ENCODE measurements at regions not wholly inside any gene's neighbourhood (a gene's known extent, or its start where the extent isn't known, plus 50 kb on each side); places are given as distances from the start of the nearest gene placed in this dataset.

DNA sequence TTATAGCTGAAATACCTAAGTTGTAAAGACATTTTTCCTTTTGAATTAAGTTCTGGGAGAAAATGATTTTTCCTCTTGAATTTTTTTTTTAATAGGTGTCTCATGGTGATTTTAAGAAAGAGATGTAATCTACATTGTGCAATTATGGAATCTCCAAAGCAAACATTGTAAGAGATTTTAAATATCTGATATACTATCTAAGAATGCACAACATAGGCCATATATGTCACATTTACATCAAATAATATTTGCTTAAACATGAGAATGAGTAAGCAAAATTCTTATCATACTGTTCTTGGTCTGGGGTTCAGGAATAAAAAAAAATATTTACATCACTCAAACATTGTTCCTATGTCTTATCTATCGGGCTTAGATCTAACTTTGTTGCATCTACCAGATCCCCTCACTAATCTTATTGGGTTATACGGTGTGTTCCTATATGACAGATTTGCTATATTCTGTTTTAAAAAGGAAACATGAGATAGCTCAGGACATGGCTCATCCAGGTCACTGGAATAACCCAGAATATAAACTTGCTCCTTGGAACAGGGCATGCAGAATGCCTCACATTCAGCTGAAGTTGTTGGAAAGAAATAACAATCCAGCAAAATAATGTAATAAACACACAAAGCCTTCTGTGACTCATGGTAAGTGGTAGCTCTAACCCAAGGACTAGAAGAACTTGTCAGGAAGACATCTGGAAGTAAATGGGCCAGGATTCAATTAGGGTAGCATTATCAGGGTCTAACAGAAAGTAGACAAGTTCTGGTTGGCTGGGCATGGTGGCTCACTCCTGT lies 794.7 kb downstream of the IPMK start:
- no peak for DNase-seq (ENCODE audit: low spot score)
- in situ Hi-C loops (cut with HindIII; ENCODE audit: extremely low pct_ligation_motif_present, low pct_unique_long_range_greater_than_20kb) (no loop called here), intact Hi-C loops (cut with micrococcal nuclease; ENCODE audit: unreplicated experiment) (no loop called here)
- ChIA-PET POLR2A (no interaction called here), CTCF (ENCODE audit: low intra/inter-chr PET ratio, low total read pairs) (no interaction called here)
- H3K4me3 ChIP-seq (replicated peaks in 1 of 3; ENCODE audit: insufficient read depth in 1 of 3, low read depth in 2 of 3, low read length in 3 of 3) = no peak overlapping the region
- no peak for ATAC-seq
- 0% methylated on average over 2 of the region's 2 CpGs for WGBS (ENCODE audit: low lambda C conversion rate)
- no peak overlapping the region for H3K9ac ChIP-seq (ENCODE audit: insufficient read depth, low read depth, low read length)
- no peaks in the 10 kb centered on the region for H3K9me3 ChIP-seq (ENCODE audit: low read length)
- no peak overlapping the region for H3K4me2 ChIP-seq (ENCODE audit: low read depth, low read length)
- no peaks in the 10 kb centered on the region for H3K79me2 ChIP-seq (ENCODE audit: insufficient read depth, low read length)
- H2AFZ ChIP-seq (ENCODE audit: low read length) = no peak overlapping the region
- no peaks in the 10 kb centered on the region for H3K27me3 ChIP-seq (ENCODE audit: control insufficient read depth in 1 of 2, insufficient read depth in 2 of 2, low read length in 2 of 2)
- no peak for FAIRE-seq
- no peaks in the 10 kb centered on the region for H3K36me3 ChIP-seq (replicated peaks in 1 of 2; ENCODE audit: control insufficient read depth in 1 of 2, insufficient read depth in 2 of 2, low read length in 2 of 2)
- no TSS peak for BruUV-seq (replicated peaks)
- no peaks in the 10 kb centered on the region for H4K20me1 ChIP-seq (ENCODE audit: insufficient read depth, low read length)
- H3K27ac ChIP-seq (ENCODE audit: extremely low read length, insufficient read depth, low read length) = no peak overlapping the region
- H3K4me1 ChIP-seq (ENCODE audit: insufficient read depth, low read length) = no peaks in the 10 kb centered on the region
- no peak for TF ChIP-seq NCOA2 (CRISPR knock-in tag; IDR thresholded peaks at IDR 0.05)
- no peak for TF ChIP-seq ZNF790 (CRISPR knock-in tag; IDR thresholded peaks at IDR 0.05; ENCODE audit: borderline replicate concordance)
- no peak for TF ChIP-seq ADNP (CRISPR knock-in tag; IDR thresholded peaks at IDR 0.05)
- no peak for TF ChIP-seq MAF1 (CRISPR knock-in tag; IDR thresholded peaks at IDR 0.05; ENCODE audit: borderline replicate concordance)
- no peak for TF ChIP-seq RBM39 (IDR thresholded peaks at IDR 0.05; ENCODE audit: low read depth, low read length, poor library complexity, severe bottlenecking)
- TF ChIP-seq KDM4B (CRISPR knock-in tag; IDR thresholded peaks at IDR 0.05) = no peak
- no peak for TF ChIP-seq ZNF382 (CRISPR knock-in tag; IDR thresholded peaks at IDR 0.05; ENCODE audit: borderline replicate concordance)
- no peak for TF ChIP-seq ZNF607 (CRISPR knock-in tag; IDR thresholded peaks at IDR 0.05; ENCODE audit: borderline replicate concordance)
- TF ChIP-seq MTA3 (CRISPR knock-in tag; IDR thresholded peaks at IDR 0.05) = no peak
- no peak for TF ChIP-seq SRY (CRISPR knock-in tag; IDR thresholded peaks at IDR 0.05)
- no peak for TF ChIP-seq KDM3A (CRISPR knock-in tag; IDR thresholded peaks at IDR 0.05; ENCODE audit: low read depth)
- TF ChIP-seq ZNF260 (CRISPR knock-in tag; IDR thresholded peaks at IDR 0.05; ENCODE audit: borderline replicate concordance, low read depth) = no peak
- no peak for TF ChIP-seq NPAS2 (CRISPR knock-in tag; IDR thresholded peaks at IDR 0.05; ENCODE audit: borderline replicate concordance)
- no peak for TF ChIP-seq HES4 (CRISPR knock-in tag; IDR thresholded peaks at IDR 0.05; ENCODE audit: borderline replicate concordance)
- TF ChIP-seq, protein P1, sequence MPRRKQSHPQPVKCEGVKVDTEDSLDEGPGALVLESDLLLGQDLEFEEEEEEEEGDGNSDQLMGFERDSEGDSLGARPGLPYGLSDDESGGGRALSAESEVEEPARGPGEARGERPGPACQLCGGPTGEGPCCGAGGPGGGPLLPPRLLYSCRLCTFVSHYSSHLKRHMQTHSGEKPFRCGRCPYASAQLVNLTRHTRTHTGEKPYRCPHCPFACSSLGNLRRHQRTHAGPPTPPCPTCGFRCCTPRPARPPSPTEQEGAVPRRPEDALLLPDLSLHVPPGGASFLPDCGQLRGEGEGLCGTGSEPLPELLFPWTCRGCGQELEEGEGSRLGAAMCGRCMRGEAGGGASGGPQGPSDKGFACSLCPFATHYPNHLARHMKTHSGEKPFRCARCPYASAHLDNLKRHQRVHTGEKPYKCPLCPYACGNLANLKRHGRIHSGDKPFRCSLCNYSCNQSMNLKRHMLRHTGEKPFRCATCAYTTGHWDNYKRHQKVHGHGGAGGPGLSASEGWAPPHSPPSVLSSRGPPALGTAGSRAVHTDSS (CRISPR knock-in tag; conservative IDR thresholded peaks at IDR 0.05) = no peak
- TF ChIP-seq CHCHD3 (CRISPR knock-in tag; IDR thresholded peaks at IDR 0.05) = no peak
- no peak for TF ChIP-seq ZBTB8A (CRISPR knock-in tag; IDR thresholded peaks at IDR 0.05; ENCODE audit: borderline replicate concordance, low read depth)
- TF ChIP-seq, protein P2, sequence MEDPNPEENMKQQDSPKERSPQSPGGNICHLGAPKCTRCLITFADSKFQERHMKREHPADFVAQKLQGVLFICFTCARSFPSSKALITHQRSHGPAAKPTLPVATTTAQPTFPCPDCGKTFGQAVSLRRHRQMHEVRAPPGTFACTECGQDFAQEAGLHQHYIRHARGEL (CRISPR knock-in tag; IDR thresholded peaks at IDR 0.05) = no peak

All from HepG2 (cell line).